HCEC 1CT (cell line): ENCODE measurements at regions not wholly inside any gene's neighbourhood (a gene's known extent, or its start where the extent isn't known, plus 50 kb on each side); places are given as distances from the start of the nearest gene placed in this dataset.
A peak's percentile ranks its signal among the peaks of the same experiment; 100 is the strongest.

Experiments
- DNase-seq: peaks from one replicate; pipeline ENCODE4 v3.0.0-alpha.2; 2017

DNA sequence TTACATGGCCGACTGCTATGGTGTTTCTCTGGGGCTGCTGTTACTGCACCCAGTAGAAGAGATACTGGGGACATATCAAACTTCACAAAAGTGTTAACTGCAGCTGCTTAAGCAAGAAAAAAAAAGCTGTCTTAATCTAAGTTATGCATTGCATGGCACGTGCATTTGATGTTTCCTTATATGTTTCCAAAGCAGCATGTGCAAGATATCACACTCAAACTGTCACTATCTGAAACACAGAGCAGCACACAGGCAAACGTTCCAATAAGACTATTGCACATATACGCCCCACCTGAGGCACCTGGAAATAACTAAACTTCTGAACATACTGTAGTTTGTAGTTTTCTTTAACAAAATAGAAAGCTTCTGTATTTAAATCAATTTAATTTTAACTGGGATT, 671.4 kb upstream of the ADGRL2 start:
- DNase-seq = no peak

DNA sequence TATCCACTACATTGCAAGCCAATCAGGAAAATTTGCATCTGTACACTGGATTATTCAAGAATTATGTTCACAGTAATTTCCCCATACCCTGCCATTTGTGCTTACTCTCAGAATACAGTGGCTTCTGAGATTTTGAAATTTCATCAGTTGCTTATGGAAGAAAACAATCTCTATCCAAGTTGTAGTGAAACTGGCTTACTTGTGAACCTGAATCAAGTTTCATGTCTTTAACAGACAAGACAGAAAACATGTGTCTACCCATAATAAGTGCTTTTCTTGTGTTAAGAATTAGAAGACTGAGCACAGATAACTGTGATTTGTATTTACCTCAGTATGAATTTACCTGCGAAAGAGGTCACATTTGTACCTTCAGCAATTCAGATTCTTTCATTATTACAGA, 672.7 kb upstream of the ADGRL2 start:
- no peak for DNase-seq

- no peak for DNase-seq
These were observed 673.6 kb upstream of the ADGRL2 start for GRCh38 chr1:81126989-81127581.

DNA sequence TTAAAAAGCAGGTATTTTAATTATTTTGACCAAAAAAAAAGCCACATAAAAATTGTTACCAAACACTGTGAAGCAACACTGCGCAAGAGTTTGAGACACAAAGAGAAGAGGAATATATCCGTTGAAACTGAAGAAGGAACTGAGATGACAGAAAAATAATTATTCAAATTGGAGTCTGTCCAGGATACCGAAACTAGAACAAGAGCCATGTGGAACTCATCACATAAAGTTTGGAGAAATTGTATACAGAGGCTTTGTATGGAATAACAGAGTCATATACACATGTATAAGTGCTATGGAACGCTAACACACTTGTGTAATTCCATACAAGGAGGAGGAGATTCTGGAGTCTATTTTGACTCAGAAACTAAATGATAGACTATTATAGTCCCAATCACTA, 675.1 kb upstream of the ADGRL2 start:
- DNase-seq = no peak

GRCh38 chr1:81121306-81121705, 679.4 kb upstream of the ADGRL2 start:
- DNase-seq = no peak

GRCh38 chr1:81119319-81119718, 681.4 kb upstream of the ADGRL2 start:
- DNase-seq = no peak

DNA sequence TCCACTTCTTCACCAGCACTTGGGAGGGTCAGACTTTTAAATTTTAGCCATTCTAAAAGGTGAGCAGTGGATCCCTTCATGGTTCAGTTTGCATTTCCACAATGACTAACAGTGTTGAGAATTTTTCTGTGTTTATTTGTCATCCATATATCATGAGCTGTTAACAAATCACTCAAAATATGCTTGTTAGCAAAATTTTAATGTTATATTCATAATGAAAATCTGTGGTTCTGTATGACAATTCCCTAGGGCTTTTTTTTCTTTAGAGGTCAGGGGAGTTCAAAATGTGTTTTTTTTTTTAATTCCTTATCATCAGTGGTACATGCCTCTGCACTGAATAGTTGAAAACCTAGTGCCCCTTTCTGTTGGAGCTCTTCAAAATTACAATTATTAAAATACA, 682.2 kb upstream of the ADGRL2 start:
- DNase-seq = peak; percentile 50

GRCh38 chr1:81115422-81115821, 685.3 kb upstream of the ADGRL2 start:
- DNase-seq = no peak

DNA sequence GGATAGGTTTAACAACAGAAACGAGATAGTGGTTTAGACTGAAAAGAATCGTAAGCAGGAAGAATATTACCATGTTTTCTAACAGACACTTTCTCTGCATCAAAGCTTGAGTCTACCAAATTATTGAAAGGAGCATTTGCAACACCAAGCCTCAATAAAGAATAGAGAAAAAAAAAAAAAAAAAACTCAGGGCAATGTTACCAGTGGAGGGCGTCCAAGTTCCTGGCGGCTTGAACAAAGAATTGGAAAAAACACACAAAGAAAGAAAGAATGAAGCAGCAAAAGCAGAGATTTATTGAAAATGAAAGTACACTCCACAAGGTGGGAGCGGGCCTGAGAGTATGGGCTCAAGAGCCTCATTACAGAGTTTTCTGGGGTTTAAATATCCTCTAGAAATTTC, 686.5 kb upstream of the ADGRL2 start:
- DNase-seq = no peak

- DNase-seq = peak; percentile 32
These were observed 687.0 kb upstream of the ADGRL2 start for GRCh38 chr1:81113688-81114087.

- peak; percentile 65 for DNase-seq
These were observed 688.9 kb upstream of the ADGRL2 start for GRCh38 chr1:81111818-81112217.

- DNase-seq = no peak
These were observed 691.7 kb upstream of the ADGRL2 start for GRCh38 chr1:81109038-81109437.

- DNase-seq = no peak
These were observed 702.9 kb upstream of the ADGRL2 start for GRCh38 chr1:81097860-81098259.

- DNase-seq = no peak
These were observed 727.2 kb upstream of the ADGRL2 start for GRCh38 chr1:81073580-81073979.

DNA sequence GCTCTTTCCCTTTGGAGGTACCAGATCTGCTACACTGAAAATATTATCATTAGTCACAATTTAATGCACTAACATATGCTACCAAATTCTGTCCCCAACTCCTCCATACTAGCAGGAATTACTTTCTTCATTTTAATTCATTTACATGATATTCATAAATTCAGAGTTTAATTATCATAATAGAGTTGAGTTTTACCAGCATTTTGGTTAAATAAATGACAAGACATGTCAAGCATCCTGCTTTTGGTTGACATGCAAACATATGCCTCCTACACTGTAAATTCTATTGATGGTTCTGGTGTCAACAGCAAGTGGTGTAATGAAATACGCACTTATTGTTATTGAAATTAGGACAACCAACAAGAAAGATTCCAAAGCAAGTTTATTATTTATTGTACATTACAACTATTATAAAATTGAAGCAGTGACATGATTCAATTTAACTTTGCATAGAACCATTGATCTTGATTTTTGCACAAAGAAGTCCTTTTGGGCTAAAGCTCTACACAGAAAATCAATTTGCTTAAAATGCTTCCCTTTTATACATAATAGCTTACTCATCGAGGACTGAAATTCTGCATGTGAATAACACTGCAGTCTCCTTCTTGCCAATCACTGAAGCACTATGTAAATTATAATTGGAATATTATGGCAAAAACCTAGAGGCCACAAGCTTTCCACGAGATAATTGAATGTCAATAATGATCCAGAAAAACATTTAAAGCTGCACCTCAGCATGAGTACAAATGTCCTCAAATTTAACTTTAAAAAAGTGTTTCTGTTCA, 728.6 kb upstream of the ADGRL2 start:
- no peak for DNase-seq

- DNase-seq = no peak
These were observed 729.5 kb upstream of the ADGRL2 start for GRCh38 chr1:81071072-81071858.

DNA sequence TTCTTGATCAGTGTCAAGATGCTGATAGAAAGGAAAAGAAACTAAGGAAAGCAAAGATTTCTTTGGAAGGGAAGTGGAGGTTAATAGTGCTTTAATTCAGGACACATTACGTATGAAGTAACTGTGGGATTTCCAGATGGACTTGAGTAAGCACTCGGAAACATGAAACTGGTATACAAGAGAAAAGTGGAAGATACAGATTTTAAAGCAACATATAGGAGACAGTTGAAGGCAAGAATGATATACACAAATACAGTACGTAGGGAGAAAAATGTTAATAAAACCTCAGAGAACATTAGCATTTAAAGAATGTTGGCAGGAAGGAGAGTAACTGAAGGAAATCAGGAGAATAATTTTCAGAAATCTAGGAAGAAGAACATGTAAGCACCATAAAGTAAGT, 730.9 kb upstream of the ADGRL2 start:
- no peak for DNase-seq

GRCh38 chr1:81068726-81069125, 732.0 kb upstream of the ADGRL2 start:
- DNase-seq = no peak

- DNase-seq = no peak
These were observed 746.9 kb upstream of the ADGRL2 start for GRCh38 chr1:81053826-81054225.

- DNase-seq = no peak
These were observed 748.6 kb upstream of the ADGRL2 start for GRCh38 chr1:81052162-81052561.

GRCh38 chr1:81050390-81050789, 750.3 kb upstream of the ADGRL2 start:
- DNase-seq = no peak

GRCh38 chr1:81044708-81045107, 756.0 kb upstream of the ADGRL2 start:
- no peak for DNase-seq

GRCh38 chr1:81042225-81042624, 758.5 kb upstream of the ADGRL2 start:
- DNase-seq = no peak

DNA sequence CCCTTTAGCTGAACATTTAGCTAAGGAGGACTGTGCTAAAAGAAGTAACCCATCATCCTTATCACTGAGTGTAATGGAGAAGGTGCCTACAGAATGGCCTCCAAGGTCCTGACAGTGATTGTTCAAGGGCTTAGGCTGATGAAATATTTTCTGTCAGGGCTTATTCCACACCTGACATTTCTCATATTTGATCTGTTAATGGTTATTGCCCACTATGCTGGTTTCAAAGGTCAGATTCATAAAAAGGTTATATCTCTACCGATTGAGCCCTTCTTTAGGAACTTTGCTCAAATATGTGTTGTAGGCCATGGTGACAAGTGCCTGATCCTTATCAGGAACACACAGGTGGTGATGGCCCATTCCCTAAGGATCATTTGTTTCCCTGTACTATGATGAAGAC, 766.4 kb upstream of the ADGRL2 start:
- DNase-seq = no peak
